Hepatocyte (in vitro differentiated cells): ENCODE measurements at regions not wholly inside any gene's neighbourhood (a gene's known extent, or its start where the extent isn't known, plus 50 kb on each side); places are given as distances from the start of the nearest gene placed in this dataset.

ENCODE experiments used
- DNase-seq: peaks from one replicate; pipeline ENCODE4 v3.0.0-alpha.2; 2016; ENCODE audit warnings: low spot score
- H2AFZ ChIP-seq: fragments of 200-600 bp; sonication (generic); 2 replicates; pipeline ENCODE4 v1.6.0; 2016; ENCODE audit warnings: antibody characterized with exemption, mild to moderate bottlenecking
- H3K27ac ChIP-seq: fragments of 200-600 bp; sonication (generic); 2 replicates; pipeline ENCODE4 v1.5.1; 2016; ENCODE audit warnings: mild to moderate bottlenecking
- H3K27me3 ChIP-seq: fragments of 200-600 bp; sonication (generic); 2 replicates; pipeline ENCODE4 v1.6.1; 2016
- H3K36me3 ChIP-seq: fragments of 200-600 bp; sonication (generic); replicated peaks from 2 replicates; pipeline ENCODE4 v1.5.1; 2016; ENCODE audit warnings: low read depth; ENCODE audit not compliant: insufficient read depth
- H3K4me1 ChIP-seq: fragments of 200-600 bp; sonication (generic); 2 replicates; pipeline ENCODE4 v1.5.1; 2016; ENCODE audit warnings: mild to moderate bottlenecking, moderate library complexity; ENCODE audit not compliant: insufficient read depth
- H3K4me2 ChIP-seq: fragments of 200-600 bp; sonication (generic); 2 replicates; pipeline ENCODE4 v1.6.0; 2016
- H3K4me3 ChIP-seq: fragments of 200-600 bp; sonication (generic); 2 replicates; pipeline ENCODE4 v1.5.1; 2016; ENCODE audit warnings: mild to moderate bottlenecking
- H3K79me2 ChIP-seq: fragments of 200-600 bp; sonication (generic); 2 replicates; pipeline ENCODE4 v1.6.0; 2017; ENCODE audit warnings: mild to moderate bottlenecking
- H3K9me2 ChIP-seq: fragments of 200-600 bp; sonication (generic); replicated peaks from 2 replicates; pipeline ENCODE4 v1.6.0; 2017; ENCODE audit warnings: mild to moderate bottlenecking; ENCODE audit not compliant: insufficient read depth
- H3K9me3 ChIP-seq: fragments of 200-600 bp; sonication (generic); 2 replicates; pipeline ENCODE4 v1.5.1; 2016; ENCODE audit warnings: low read depth, mild to moderate bottlenecking
- H4K20me1 ChIP-seq: fragments of 200-600 bp; sonication (generic); 2 replicates; pipeline ENCODE4 v1.6.0; 2016; ENCODE audit warnings: mild to moderate bottlenecking; ENCODE audit not compliant: insufficient read depth, poor library complexity, severe bottlenecking
- CTCF ChIP-seq: fragments of 200-600 bp; sonication (generic); IDR thresholded peaks from 2 replicates; pipeline ENCODE4 v1.5.1; 2016; ENCODE audit warnings: antibody characterized with exemption, mild to moderate bottlenecking; ENCODE audit not compliant: poor library complexity
- EZH2 ChIP-seq: fragments of 200-600 bp; sonication (generic); IDR thresholded peaks from 2 replicates; pipeline ENCODE4 v1.6.1; 2016; ENCODE audit warnings: antibody characterized with exemption, mild to moderate bottlenecking, borderline replicate concordance
- EZH2phosphoT487 ChIP-seq: fragments of 200-600 bp; sonication (generic); IDR thresholded peaks from one replicate; pipeline ENCODE4 v1.6.1; 2018; ENCODE audit warnings: antibody characterized with exemption, mild to moderate bottlenecking, low read depth, moderate library complexity; ENCODE audit not compliant: unreplicated experiment, severe bottlenecking
- WGBS: methylation state at CpG from one replicate; pipeline ENCODE4 v1.1.6; 2016; ENCODE audit warnings: low lambda C conversion rate; ENCODE audit errors: missing lambda C conversion rate; 5-methylcytosine and 5-hydroxymethylcytosine counted together

- no peak overlapping the region for H3K4me2 ChIP-seq
- WGBS: 88% methylated on average over 6 of the region's 6 CpGs
- no peak overlapping the region for H3K4me3 ChIP-seq
- H3K79me2 ChIP-seq: no peaks in the 10 kb centered on the region
- H3K27me3 ChIP-seq: no peaks in the 10 kb centered on the region
- H3K27ac ChIP-seq: peak overlapping the region; percentile 1
- no peaks in the 10 kb centered on the region for H3K36me3 ChIP-seq
- no peaks in the 10 kb centered on the region for H3K9me2 ChIP-seq
- H4K20me1 ChIP-seq: no peaks in the 10 kb centered on the region
- no peaks in the 10 kb centered on the region for H3K4me1 ChIP-seq
- no peak for DNase-seq
- no peak overlapping the region for H2AFZ ChIP-seq
- no peaks in the 10 kb centered on the region for H3K9me3 ChIP-seq
- TF ChIP-seq EZH2 (no peak), EZH2phosphoT487 (no peak), CTCF (no peak)
These were observed 97.7 kb upstream of the GREM2 start for GRCh38 chr1:240709676-240710075.

GRCh38 chr1:240706150-240706935, 94.4 kb upstream of the GREM2 start:
- no peak overlapping the region for H3K27ac ChIP-seq
- no peaks in the 10 kb centered on the region for H3K9me2 ChIP-seq
- no peak overlapping the region for H3K4me3 ChIP-seq
- H3K27me3 ChIP-seq: no peaks in the 10 kb centered on the region
- no peak overlapping the region for H3K4me2 ChIP-seq
- H3K4me1 ChIP-seq: no peaks in the 10 kb centered on the region
- DNase-seq: peak; percentile 12
- TF ChIP-seq EZH2 (no peak), CTCF (no peak), EZH2phosphoT487 (no peak)
- no peaks in the 10 kb centered on the region for H3K79me2 ChIP-seq
- 51% methylated on average over 7 of the region's 7 CpGs for WGBS
- H3K36me3 ChIP-seq: no peaks in the 10 kb centered on the region
- no peaks in the 10 kb centered on the region for H3K9me3 ChIP-seq
- H2AFZ ChIP-seq: no peak overlapping the region
- no peaks in the 10 kb centered on the region for H4K20me1 ChIP-seq

- 83% methylated on average over 3 of the region's 3 CpGs for WGBS
- no peak overlapping the region for H3K4me2 ChIP-seq
- no peak for DNase-seq
These were observed 93.6 kb upstream of the GREM2 start for GRCh38 chr1:240705579-240705978.

More at GRCh38 chr1:240705579-240705978, 93.6 kb upstream of the GREM2 start:
- Histone ChIP-seq H3K27me3 (no peaks in the 10 kb centered on the region), H3K9me2 (no peaks in the 10 kb centered on the region), H3K4me3 (no peak overlapping the region), H2AFZ (no peak overlapping the region), H3K27ac (no peak overlapping the region), H3K9me3 (no peaks in the 10 kb centered on the region), H3K36me3 (no peaks in the 10 kb centered on the region), H4K20me1 (no peaks in the 10 kb centered on the region), H3K79me2 (no peaks in the 10 kb centered on the region), H3K4me1 (no peaks in the 10 kb centered on the region)
- no peak for TF ChIP-seq EZH2
- no peak for TF ChIP-seq EZH2phosphoT487
- no peak for TF ChIP-seq CTCF
